Kidney (tissue), 13 donors: ENCODE measurements at regions not wholly inside any gene's neighbourhood (a gene's known extent, or its start where the extent isn't known, plus 50 kb on each side); places are given as distances from the start of the nearest gene placed in this dataset.

Experiments
- DNase-seq, 5 donors: peaks; one replicate each; pipeline ENCODE4 v3.0.0-alpha.2; 2013 to 2020
- FAIRE-seq: peaks from 2 replicates; lab custom pipeline; 2012; peaks lifted over from hg19 to GRCh38; lab: Jason Lieb, UNC
- H3K27ac ChIP-seq, 2 donors: one replicate each; pipeline ENCODE4 v1.7.0; 2013; ENCODE audit warnings: low read depth in 2 of 2, low read length in 2 of 2, inconsistent platforms in 1 of 2
- H3K27me3 ChIP-seq: one replicate; pipeline ENCODE4 v1.7.1; 2013; ENCODE audit warnings: low read length, inconsistent platforms; ENCODE audit not compliant: control insufficient read depth, insufficient read depth
- H3K36me3 ChIP-seq, 3 donors: one replicate each; pipeline versions ENCODE4 v1.7.0 to v1.7.1; 2013; ENCODE audit warnings: low read length in 3 of 3, control low read depth in 1 of 3, inconsistent platforms in 1 of 3; ENCODE audit not compliant: insufficient read depth in 3 of 3, control insufficient read depth in 2 of 3
- H3K4me1 ChIP-seq, 3 donors: one replicate each; pipeline versions ENCODE4 v1.7.0 to v1.7.1; 2013; ENCODE audit warnings: low read length in 3 of 3, inconsistent platforms in 1 of 3, low read depth in 1 of 3; ENCODE audit not compliant: control insufficient read depth in 2 of 3, insufficient read depth in 2 of 3
- H3K4me3 ChIP-seq, 3 donors: one replicate each; pipeline versions ENCODE4 v1.7.0 to v1.8.1; 2013; ENCODE audit warnings: low read length in 3 of 3, control low read depth in 1 of 3, inconsistent platforms in 1 of 3
- H3K9ac ChIP-seq, 3 donors: one replicate each; pipeline versions ENCODE4 v1.7.0 to v1.7.1; 2013; ENCODE audit warnings: low read length in 3 of 3, control low read depth in 1 of 3, inconsistent platforms in 1 of 3
- H3K9me3 ChIP-seq, 3 donors: one replicate each; pipeline versions ENCODE4 v1.7.0 to v1.7.1; 2013; ENCODE audit warnings: low read length in 3 of 3, control low read depth in 1 of 3, inconsistent platforms in 1 of 3; ENCODE audit not compliant: control insufficient read depth in 2 of 3, insufficient read depth in 1 of 3
- intact Hi-C: fragments of 100-400 bp; cut with DNase I; formaldehyde crosslinking; loops from one replicate; pipeline ENCODE4 v1.11.1; 2022
- TF ChIP-seq, protein P1 (sequence below): IDR thresholded peaks from 3 replicates; pipeline ENCODE4 v1.5.1; 2012; ENCODE audit warnings: mild to moderate bottlenecking, moderate library complexity, borderline replicate concordance; ENCODE audit not compliant: insufficient read depth; ENCODE audit errors: extremely low read depth
- donor health status: control.
- donor health status: control.
- donor health status: control.
- donor health status: control.
- donor health status: control.
- donor health status: DM: yes; HTN: yes; CAD: no.
- donor health status: Normal renal cell carcinoma (clear cell type).

DNA sequence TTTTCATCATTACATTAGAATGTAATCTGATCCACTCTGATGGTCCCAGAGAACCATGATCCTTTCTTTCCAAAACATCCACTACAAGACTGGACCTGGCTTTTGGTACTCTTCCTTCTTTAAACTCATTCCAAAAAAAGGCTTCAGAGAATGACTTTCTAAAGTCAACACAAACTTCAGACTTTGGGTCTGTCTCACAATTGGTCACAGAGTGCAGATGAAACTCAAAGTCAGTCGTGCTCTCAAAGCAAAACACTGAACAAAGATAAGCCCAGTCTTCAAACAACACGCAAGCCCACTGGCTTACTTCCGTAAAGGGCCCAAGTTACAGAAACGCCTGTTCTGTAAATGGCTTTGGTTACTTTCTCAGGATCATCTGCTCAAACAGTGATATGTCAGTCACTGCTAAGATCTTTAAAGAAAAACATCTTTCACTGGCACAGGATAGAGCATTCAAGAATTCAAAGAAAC, 250.9 kb upstream of the MKLN1 start:
- FAIRE-seq: no peak
- Histone ChIP-seq H3K27me3 (no peaks in the 10 kb centered on the region), H3K27ac (no peak overlapping the region), H3K4me1 (peaks cover 0 to 7% (median 4%) of the 10 kb centered on the region in 3 donors), H3K4me3 (no peak overlapping the region), H3K9me3 (no peaks in the 10 kb centered on the region), H3K36me3 (peaks cover 0 to 6% (median 0%) of the 10 kb centered on the region in 3 donors), H3K9ac (no peak overlapping the region)
- TF ChIP-seq, protein P1, sequence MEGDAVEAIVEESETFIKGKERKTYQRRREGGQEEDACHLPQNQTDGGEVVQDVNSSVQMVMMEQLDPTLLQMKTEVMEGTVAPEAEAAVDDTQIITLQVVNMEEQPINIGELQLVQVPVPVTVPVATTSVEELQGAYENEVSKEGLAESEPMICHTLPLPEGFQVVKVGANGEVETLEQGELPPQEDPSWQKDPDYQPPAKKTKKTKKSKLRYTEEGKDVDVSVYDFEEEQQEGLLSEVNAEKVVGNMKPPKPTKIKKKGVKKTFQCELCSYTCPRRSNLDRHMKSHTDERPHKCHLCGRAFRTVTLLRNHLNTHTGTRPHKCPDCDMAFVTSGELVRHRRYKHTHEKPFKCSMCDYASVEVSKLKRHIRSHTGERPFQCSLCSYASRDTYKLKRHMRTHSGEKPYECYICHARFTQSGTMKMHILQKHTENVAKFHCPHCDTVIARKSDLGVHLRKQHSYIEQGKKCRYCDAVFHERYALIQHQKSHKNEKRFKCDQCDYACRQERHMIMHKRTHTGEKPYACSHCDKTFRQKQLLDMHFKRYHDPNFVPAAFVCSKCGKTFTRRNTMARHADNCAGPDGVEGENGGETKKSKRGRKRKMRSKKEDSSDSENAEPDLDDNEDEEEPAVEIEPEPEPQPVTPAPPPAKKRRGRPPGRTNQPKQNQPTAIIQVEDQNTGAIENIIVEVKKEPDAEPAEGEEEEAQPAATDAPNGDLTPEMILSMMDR: no peak
- intact Hi-C loops: no loop called here
- peak in 2 of 5 donors; percentile 7 to 10 for DNase-seq

DNA sequence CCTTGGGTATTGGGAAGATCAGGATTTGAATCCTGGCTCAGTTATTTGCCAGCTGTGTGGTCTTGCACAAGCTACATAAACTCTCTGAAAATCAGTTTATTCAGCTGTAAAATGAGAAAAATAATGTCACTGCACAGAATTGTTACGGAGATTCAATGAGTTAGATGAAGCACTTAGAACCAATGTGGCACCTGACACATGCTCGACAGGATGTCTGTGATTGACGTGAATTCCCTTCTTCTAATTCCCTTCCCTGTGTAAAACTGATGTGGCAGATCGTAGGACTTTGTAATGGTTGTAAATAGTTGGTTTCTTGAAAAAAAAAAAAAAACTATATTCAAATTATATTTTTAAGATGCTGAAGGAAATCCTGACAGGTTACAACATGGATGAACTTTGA, 249.9 kb upstream of the MKLN1 start:
- TF ChIP-seq, protein P1: no peak
- DNase-seq (no peak), FAIRE-seq (no peak)
- Histone ChIP-seq H3K4me1 (peaks cover 0 to 4% (median 2%) of the 10 kb centered on the region in 3 donors), H3K4me3 (no peak overlapping the region), H3K27ac (no peak overlapping the region), H3K27me3 (no peaks in the 10 kb centered on the region), H3K36me3 (peaks cover 0 to 6% (median 2%) of the 10 kb centered on the region in 3 donors), H3K9me3 (no peaks in the 10 kb centered on the region), H3K9ac (no peak overlapping the region)
- intact Hi-C loops: no loop called here

DNA sequence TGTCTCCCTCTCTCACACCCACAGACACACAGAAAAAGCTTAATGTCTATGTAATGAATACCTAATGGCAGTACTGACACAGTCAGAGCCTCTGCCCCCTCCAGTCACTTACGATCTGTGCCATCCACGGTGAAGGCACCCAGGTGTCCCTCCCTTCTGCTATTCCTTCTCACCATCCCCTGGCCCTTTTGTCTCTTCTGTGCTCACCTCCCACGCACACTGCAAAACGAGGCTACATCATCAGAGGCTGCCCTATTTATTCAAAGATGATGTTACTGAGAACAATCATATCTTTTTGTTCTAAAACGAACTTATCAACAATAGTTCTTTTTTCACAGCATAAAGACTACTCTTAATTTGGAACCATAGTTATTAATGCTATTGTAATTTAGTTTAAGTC, 246.9 kb upstream of the MKLN1 start:
- TF ChIP-seq, protein P1: no peak
- no peak for FAIRE-seq

DNA sequence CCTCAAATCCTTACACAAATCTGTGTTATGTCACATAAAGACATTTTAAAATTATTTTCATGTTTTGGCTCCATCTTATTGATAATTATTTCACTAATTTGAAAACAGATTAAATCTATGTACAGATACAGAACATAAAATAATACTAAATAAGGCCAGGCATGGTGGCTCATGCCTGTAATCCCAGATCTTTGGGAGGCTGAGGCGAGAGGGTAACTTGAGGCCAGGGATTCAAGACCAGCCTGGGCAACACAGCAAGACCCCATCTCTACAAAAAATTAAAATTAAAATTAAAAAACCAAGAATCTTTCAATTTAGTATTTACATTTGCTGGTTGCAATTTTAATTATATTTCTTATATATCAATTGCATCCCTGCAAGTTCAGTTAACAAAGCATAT, 246.4 kb upstream of the MKLN1 start:
- TF ChIP-seq, protein P1: no peak
- Histone ChIP-seq H3K4me3 (no peak overlapping the region), H3K27ac (no peak overlapping the region), H3K9ac (no peak overlapping the region), H3K9me3 (no peaks in the 10 kb centered on the region), H3K4me1 (peaks cover 0 to 3% (median 0%) of the 10 kb centered on the region in 3 donors), H3K27me3 (no peaks in the 10 kb centered on the region), H3K36me3 (peaks cover 0 to 6% (median 3%) of the 10 kb centered on the region in 3 donors)
- DNase-seq (no peak), FAIRE-seq (no peak)
- intact Hi-C loops: no loop called here

More for the DNA sequence above, 246.9 kb upstream of the MKLN1 start:
- Histone ChIP-seq H3K27me3 (no peaks in the 10 kb centered on the region), H3K9ac (no peak overlapping the region), H3K27ac (no peak overlapping the region), H3K4me1 (peaks cover 0 to 3% (median 0%) of the 10 kb centered on the region in 3 donors), H3K9me3 (no peaks in the 10 kb centered on the region), H3K36me3 (peaks cover 0 to 6% (median 3%) of the 10 kb centered on the region in 3 donors), H3K4me3 (no peak overlapping the region)
- DNase-seq: no peak
- intact Hi-C loops: no loop called here
